ENCODE measurements at regions not wholly inside any gene's neighbourhood (a gene's known extent, or its start where the extent isn't known, plus 50 kb on each side); places are given as distances from the start of the nearest gene placed in this dataset.

DNA sequence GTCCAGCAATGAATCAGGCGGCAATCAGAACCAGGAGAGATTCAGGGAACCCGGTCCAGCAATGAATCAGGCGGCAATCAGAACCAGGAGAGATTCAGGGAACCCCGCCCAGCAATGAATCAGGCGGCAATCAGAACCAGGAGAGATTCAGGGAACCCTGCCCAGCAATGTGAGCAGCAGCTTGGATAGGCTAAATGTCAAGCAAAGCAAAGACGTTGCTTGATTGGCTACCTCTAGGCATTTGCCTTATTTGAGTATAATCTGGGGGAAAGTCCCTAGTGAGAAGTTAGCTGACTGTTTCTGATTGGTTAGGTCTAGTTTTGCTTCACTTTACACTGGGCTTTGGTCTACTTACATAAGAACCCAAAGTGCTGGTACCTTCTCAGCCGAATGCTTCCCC lies 1212.2 kb upstream of the TENM3 start:
- H3K4me3 ChIP-seq (replicated peaks; ENCODE audit: insufficient read depth, low read length), result no peak overlapping the region
- no peak for DNase-seq (ENCODE audit: low read depth in 1 of 2, low spot score in 1 of 2)
- H3K27me3 ChIP-seq (ENCODE audit: insufficient read depth, poor library complexity, severe bottlenecking), result no peaks in the 10 kb centered on the region
- H3K27ac ChIP-seq (replicated peaks), result no peak overlapping the region
- TF ChIP-seq SPI1 (IDR thresholded peaks at IDR 0.05; ENCODE audit: borderline replicate concordance, low read depth) (no peak), POLR2AphosphoS5 (IDR thresholded peaks at IDR 0.05; ENCODE audit: low read depth) (no peak), GABPA (IDR thresholded peaks at IDR 0.05; ENCODE audit: low read depth) (no peak)
- TF ChIP-seq, protein P1, sequence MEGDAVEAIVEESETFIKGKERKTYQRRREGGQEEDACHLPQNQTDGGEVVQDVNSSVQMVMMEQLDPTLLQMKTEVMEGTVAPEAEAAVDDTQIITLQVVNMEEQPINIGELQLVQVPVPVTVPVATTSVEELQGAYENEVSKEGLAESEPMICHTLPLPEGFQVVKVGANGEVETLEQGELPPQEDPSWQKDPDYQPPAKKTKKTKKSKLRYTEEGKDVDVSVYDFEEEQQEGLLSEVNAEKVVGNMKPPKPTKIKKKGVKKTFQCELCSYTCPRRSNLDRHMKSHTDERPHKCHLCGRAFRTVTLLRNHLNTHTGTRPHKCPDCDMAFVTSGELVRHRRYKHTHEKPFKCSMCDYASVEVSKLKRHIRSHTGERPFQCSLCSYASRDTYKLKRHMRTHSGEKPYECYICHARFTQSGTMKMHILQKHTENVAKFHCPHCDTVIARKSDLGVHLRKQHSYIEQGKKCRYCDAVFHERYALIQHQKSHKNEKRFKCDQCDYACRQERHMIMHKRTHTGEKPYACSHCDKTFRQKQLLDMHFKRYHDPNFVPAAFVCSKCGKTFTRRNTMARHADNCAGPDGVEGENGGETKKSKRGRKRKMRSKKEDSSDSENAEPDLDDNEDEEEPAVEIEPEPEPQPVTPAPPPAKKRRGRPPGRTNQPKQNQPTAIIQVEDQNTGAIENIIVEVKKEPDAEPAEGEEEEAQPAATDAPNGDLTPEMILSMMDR (IDR thresholded peaks at IDR 0.05; ENCODE audit: insufficient read depth, low read length), result no peak
- TF ChIP-seq, protein P2, sequence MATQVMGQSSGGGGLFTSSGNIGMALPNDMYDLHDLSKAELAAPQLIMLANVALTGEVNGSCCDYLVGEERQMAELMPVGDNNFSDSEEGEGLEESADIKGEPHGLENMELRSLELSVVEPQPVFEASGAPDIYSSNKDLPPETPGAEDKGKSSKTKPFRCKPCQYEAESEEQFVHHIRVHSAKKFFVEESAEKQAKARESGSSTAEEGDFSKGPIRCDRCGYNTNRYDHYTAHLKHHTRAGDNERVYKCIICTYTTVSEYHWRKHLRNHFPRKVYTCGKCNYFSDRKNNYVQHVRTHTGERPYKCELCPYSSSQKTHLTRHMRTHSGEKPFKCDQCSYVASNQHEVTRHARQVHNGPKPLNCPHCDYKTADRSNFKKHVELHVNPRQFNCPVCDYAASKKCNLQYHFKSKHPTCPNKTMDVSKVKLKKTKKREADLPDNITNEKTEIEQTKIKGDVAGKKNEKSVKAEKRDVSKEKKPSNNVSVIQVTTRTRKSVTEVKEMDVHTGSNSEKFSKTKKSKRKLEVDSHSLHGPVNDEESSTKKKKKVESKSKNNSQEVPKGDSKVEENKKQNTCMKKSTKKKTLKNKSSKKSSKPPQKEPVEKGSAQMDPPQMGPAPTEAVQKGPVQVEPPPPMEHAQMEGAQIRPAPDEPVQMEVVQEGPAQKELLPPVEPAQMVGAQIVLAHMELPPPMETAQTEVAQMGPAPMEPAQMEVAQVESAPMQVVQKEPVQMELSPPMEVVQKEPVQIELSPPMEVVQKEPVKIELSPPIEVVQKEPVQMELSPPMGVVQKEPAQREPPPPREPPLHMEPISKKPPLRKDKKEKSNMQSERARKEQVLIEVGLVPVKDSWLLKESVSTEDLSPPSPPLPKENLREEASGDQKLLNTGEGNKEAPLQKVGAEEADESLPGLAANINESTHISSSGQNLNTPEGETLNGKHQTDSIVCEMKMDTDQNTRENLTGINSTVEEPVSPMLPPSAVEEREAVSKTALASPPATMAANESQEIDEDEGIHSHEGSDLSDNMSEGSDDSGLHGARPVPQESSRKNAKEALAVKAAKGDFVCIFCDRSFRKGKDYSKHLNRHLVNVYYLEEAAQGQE (IDR thresholded peaks at IDR 0.05; ENCODE audit: insufficient replicate concordance, low read depth), result no peak

DNA sequence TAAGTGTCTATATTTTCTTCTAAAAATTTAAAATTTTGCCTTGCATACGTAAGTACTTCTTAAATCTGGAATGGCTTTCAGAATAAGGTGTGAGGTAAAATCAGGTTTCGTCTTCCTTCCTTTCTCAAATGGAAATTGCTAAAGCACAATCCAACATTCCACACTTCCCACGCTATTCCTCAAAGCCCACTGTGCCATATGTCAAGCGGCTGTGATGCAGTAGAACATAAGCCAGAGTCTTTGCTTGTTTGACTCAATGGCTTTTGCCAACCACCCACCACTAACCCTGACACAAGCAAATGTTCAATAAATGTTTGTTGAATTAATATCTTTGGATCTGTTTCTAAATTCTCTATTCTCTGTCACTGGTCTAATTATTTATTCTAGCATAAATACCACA lies 1199.7 kb upstream of the TENM3 start:
- DNase-seq (ENCODE audit: low read depth in 1 of 2, low spot score in 1 of 2), result no peak
- no peak overlapping the region for H3K4me3 ChIP-seq (replicated peaks; ENCODE audit: insufficient read depth, low read length)
- H3K27me3 ChIP-seq (ENCODE audit: insufficient read depth, poor library complexity, severe bottlenecking), result no peaks in the 10 kb centered on the region
- no peak overlapping the region for H3K27ac ChIP-seq (replicated peaks)
- TF ChIP-seq POLR2AphosphoS5 (IDR thresholded peaks at IDR 0.05; ENCODE audit: low read depth) (no peak), GABPA (IDR thresholded peaks at IDR 0.05; ENCODE audit: low read depth) (no peak), SPI1 (IDR thresholded peaks at IDR 0.05; ENCODE audit: borderline replicate concordance, low read depth) (no peak)
- TF ChIP-seq, protein P1 (IDR thresholded peaks at IDR 0.05; ENCODE audit: insufficient read depth, low read length), result no peak
- TF ChIP-seq, protein P2 (IDR thresholded peaks at IDR 0.05; ENCODE audit: insufficient replicate concordance, low read depth), result no peak

DNA sequence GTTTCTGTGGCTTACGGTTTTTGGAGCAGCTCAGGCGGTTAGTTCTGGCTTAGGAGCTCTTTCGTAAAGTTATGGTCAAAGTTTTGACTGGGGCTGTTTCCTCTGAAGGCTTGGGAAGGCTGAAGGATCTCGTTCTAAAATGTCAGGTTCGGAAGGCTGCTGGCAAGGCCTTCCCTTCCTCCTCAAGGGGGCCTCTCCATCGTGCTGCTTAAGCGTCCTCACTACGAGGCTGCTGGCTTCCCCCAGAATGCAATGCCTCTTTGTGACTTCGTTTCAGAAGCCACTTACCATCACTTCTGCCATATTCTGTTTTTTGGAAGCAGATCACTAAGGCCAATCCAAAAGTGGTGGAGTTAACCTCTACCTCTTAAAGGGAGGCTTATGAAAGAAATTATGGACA lies 1196.4 kb upstream of the TENM3 start:
- Histone ChIP-seq H3K27ac (replicated peaks) (no peak overlapping the region), H3K4me3 (replicated peaks; ENCODE audit: insufficient read depth, low read length) (no peak overlapping the region), H3K27me3 (ENCODE audit: insufficient read depth, poor library complexity, severe bottlenecking) (no peaks in the 10 kb centered on the region)
- DNase-seq (ENCODE audit: low read depth in 1 of 2, low spot score in 1 of 2), result no peak
- TF ChIP-seq SPI1 (IDR thresholded peaks at IDR 0.05; ENCODE audit: borderline replicate concordance, low read depth), result no peak
- TF ChIP-seq, protein P2 (IDR thresholded peaks at IDR 0.05; ENCODE audit: insufficient replicate concordance, low read depth), result no peak
- TF ChIP-seq, protein P1 (IDR thresholded peaks at IDR 0.05; ENCODE audit: insufficient read depth, low read length), result no peak

Measured in HL-60 (cell line).